T-cell (primary cell): ENCODE measurements at regions not wholly inside any gene's neighbourhood (a gene's known extent, or its start where the extent isn't known, plus 50 kb on each side); places are given as distances from the start of the nearest gene placed in this dataset.

Experiments used
- ATAC-seq, 4 experiments: fragments of 200-7000 bp in 3 of 4; fragments of 150-1000 bp in 1 of 4; cut with Tn5 transposase; replicated peaks in 1 of 4; 1 replicate in 3 of 4; 2 replicates in 1 of 4; pipeline ENCODE4 v1.10.0; 2021; ENCODE audit warnings: moderate library complexity in 3 of 4, mild to moderate bottlenecking in 2 of 4, moderate number of reproducible peaks in 1 of 4
- CTCF ChIA-PET, 2 donors: fragments of 300-600 bp; sonication (Branson Sonifier 250); formaldehyde crosslinking; loops; one replicate each; lab custom pipeline; 2022; ENCODE audit warnings: antibody characterized with exemption in 2 of 2; lab: Charles Lee
- POLR2A ChIA-PET, 2 donors: fragments of 300-600 bp; sonication (Branson Sonifier 250); formaldehyde crosslinking; loops; one replicate each; lab custom pipeline; 2022; ENCODE audit warnings: antibody characterized with exemption in 2 of 2; lab: Charles Lee
- DNase-seq, 35 experiments: peaks; one replicate each; pipeline versions ENCODE4 v3.0.0 to v3.0.0-alpha.2; 2013 to 2023
- H3K27ac ChIP-seq: one replicate; pipeline ENCODE4 v1.5.1; 2013; ENCODE audit warnings: low read length
- H3K27me3 ChIP-seq, 2 experiments: replicated peaks in 1 of 2; 1 replicate in 1 of 2; 2 replicates in 1 of 2; pipeline versions ENCODE4 v1.6.1 to v1.7.0; 2013; ENCODE audit warnings: low read length in 1 of 2, mixed read lengths in 1 of 2; ENCODE audit not compliant: control insufficient read depth in 2 of 2, insufficient read depth in 2 of 2; ENCODE audit errors: extremely low read depth in 1 of 2
- H3K36me3 ChIP-seq, 2 donors: 1 replicate in 1 of 2; 2 replicates in 1 of 2; pipeline versions ENCODE4 v1.6.1 to v1.7.0; 2013; ENCODE audit warnings: low read length in 1 of 2; ENCODE audit not compliant: control insufficient read depth in 2 of 2, insufficient read depth in 1 of 2; ENCODE audit errors: extremely low read depth in 1 of 2
- H3K4me1 ChIP-seq, 2 experiments: 1 replicate in 1 of 2; 2 replicates in 1 of 2; pipeline versions ENCODE4 v1.6.1 to v1.7.0; 2013; ENCODE audit warnings: low read length in 2 of 2, mixed read lengths in 1 of 2; ENCODE audit not compliant: insufficient read depth in 2 of 2, control insufficient read depth in 1 of 2; ENCODE audit errors: extremely low read depth in 1 of 2
- H3K4me3 ChIP-seq, 2 donors: 1 replicate in 1 of 2; 2 replicates in 1 of 2; pipeline versions ENCODE4 v1.5.1 to v1.7.0; 2013; ENCODE audit warnings: mild to moderate bottlenecking in 2 of 2, low read length in 1 of 2, moderate library complexity in 1 of 2; ENCODE audit not compliant: control insufficient read depth in 1 of 2; ENCODE audit errors: extremely low read depth in 1 of 2
- H3K9me3 ChIP-seq: 2 replicates; pipeline ENCODE4 v1.7.0; 2013
- H3K27ac Mint-ChIP-seq, 2 donors: one replicate each; pipeline ENCODE4 v1.8.0; 2020 to 2021; ENCODE audit warnings: mild to moderate bottlenecking in 2 of 2, mixed read lengths in 2 of 2
- H3K27me3 Mint-ChIP-seq, 2 donors: one replicate each; pipeline ENCODE4 v1.8.0; 2021 to 2022; ENCODE audit warnings: mixed read lengths in 2 of 2
- H3K36me3 Mint-ChIP-seq: one replicate; pipeline ENCODE4 v1.8.0; 2021; ENCODE audit warnings: mixed read lengths
- H3K4me1 Mint-ChIP-seq, 3 donors: one replicate each; pipeline ENCODE4 v1.8.0; 2020 to 2022; ENCODE audit warnings: mixed read lengths in 3 of 3, mild to moderate bottlenecking in 1 of 3
- H3K4me3 Mint-ChIP-seq, 3 donors: one replicate each; pipeline ENCODE4 v1.8.0; 2020 to 2022; ENCODE audit warnings: mild to moderate bottlenecking in 3 of 3, mixed read lengths in 3 of 3, moderate library complexity in 3 of 3
- H3K9me3 Mint-ChIP-seq, 3 donors: one replicate each; pipeline ENCODE4 v1.8.0; 2020 to 2022; ENCODE audit warnings: mixed read lengths in 3 of 3
- WGBS: methylation state at CpG from one replicate; pipeline ENCODE4 v1.1.5; 2013; ENCODE audit warnings: missing lambda C conversion rate; ENCODE audit not compliant: insufficient coverage; 5-methylcytosine and 5-hydroxymethylcytosine counted together

GRCh38 chr1:214827883-214828282 is 224.9 kb downstream of the CENPF start:
- POLR2A ChIA-PET, result no interaction called here
- no peaks in the 10 kb centered on the region for H3K36me3 ChIP-seq
- Mint-ChIP-seq H3K9me3 (peaks cover 0 to 19% (median 0%) of the 10 kb centered on the region in 3 donors), H3K27me3 (peaks cover 0 to 2% of the 10 kb centered on the region in 2 donors), H3K4me1 (no peaks in the 10 kb centered on the region), H3K36me3 (no peaks in the 10 kb centered on the region), H3K4me3 (no peak overlapping the region), H3K27ac (no peak overlapping the region)
- H3K27me3 ChIP-seq, result no peaks in the 10 kb centered on the region
- no peaks in the 10 kb centered on the region for H3K9me3 ChIP-seq
- H3K27ac ChIP-seq, result no peak overlapping the region
- H3K4me1 ChIP-seq, result no peaks in the 10 kb centered on the region
- DNase-seq (no peak), ATAC-seq (no peak)
- H3K4me3 ChIP-seq, result no peak overlapping the region
- CTCF ChIA-PET, result no interaction called here

- Mint-ChIP-seq H3K4me3 (no peak overlapping the region), H3K36me3 (no peaks in the 10 kb centered on the region), H3K27me3 (no peaks in the 10 kb centered on the region), H3K4me1 (no peaks in the 10 kb centered on the region), H3K9me3 (peaks cover 0 to 19% (median 0%) of the 10 kb centered on the region in 3 donors), H3K27ac (peak overlapping the region in 1 of 2 donors; percentile 6)
- ChIA-PET CTCF (no interaction called here), POLR2A (no interaction called here)
- H3K4me1 ChIP-seq, result no peaks in the 10 kb centered on the region
- no CpG with 5 or more reads among the region's 2 CpGs for WGBS
- no peak overlapping the region for H3K27ac ChIP-seq
- no peak for DNase-seq
- H3K36me3 ChIP-seq, result no peaks in the 10 kb centered on the region
- H3K27me3 ChIP-seq, result no peaks in the 10 kb centered on the region
- no peak for ATAC-seq
- no peak overlapping the region for H3K4me3 ChIP-seq
- H3K9me3 ChIP-seq, result no peaks in the 10 kb centered on the region
These were observed 227.9 kb downstream of the CENPF start for GRCh38 chr1:214830941-214831340.

- no peaks in the 10 kb centered on the region for H3K36me3 Mint-ChIP-seq
- Histone ChIP-seq H3K4me3 (no peak overlapping the region), H3K27me3 (no peaks in the 10 kb centered on the region), H3K9me3 (no peaks in the 10 kb centered on the region), H3K36me3 (no peaks in the 10 kb centered on the region), H3K27ac (no peak overlapping the region), H3K4me1 (no peaks in the 10 kb centered on the region)
- 78% methylated on average over 4 of the region's 5 CpGs for WGBS
- H3K4me1 Mint-ChIP-seq, result no peaks in the 10 kb centered on the region
- ChIA-PET CTCF (no interaction called here), POLR2A (no interaction called here)
- no peak for DNase-seq
- H3K27me3 Mint-ChIP-seq, result no peaks in the 10 kb centered on the region
- H3K27ac Mint-ChIP-seq, result no peak overlapping the region
- H3K9me3 Mint-ChIP-seq, result peaks cover 0 to 18% (median 0%) of the 10 kb centered on the region in 3 donors
- no peak for ATAC-seq
- H3K4me3 Mint-ChIP-seq, result no peak overlapping the region
These were observed 229.0 kb downstream of the CENPF start for GRCh38 chr1:214831956-214832355.

- no peaks in the 10 kb centered on the region for H3K9me3 ChIP-seq
- no peak for ATAC-seq
- no peaks in the 10 kb centered on the region for H3K36me3 Mint-ChIP-seq
- H3K27me3 Mint-ChIP-seq, result no peaks in the 10 kb centered on the region
- H3K9me3 Mint-ChIP-seq, result peaks cover 0 to 8% (median 0%) of the 10 kb centered on the region in 3 donors
- DNase-seq, result no peak
- H3K4me3 Mint-ChIP-seq, result no peak overlapping the region
- ChIA-PET POLR2A (interaction anchor here in 1 of 2 donors (0.6 kb wide), 1 partner anchor 650 kb away, joined by 3 read pairs; no protein-coding TSS in a partner anchor), CTCF (no interaction called here)
- no peak overlapping the region for H3K27ac ChIP-seq
- no peaks in the 10 kb centered on the region for H3K4me1 ChIP-seq
- no peaks in the 10 kb centered on the region for H3K27me3 ChIP-seq
- H3K36me3 ChIP-seq, result no peaks in the 10 kb centered on the region
- no CpG with 5 or more reads among the region's 2 CpGs for WGBS
- no peak overlapping the region for H3K4me3 ChIP-seq
- no peak overlapping the region for H3K27ac Mint-ChIP-seq
- H3K4me1 Mint-ChIP-seq, result no peaks in the 10 kb centered on the region
These were observed 230.3 kb downstream of the CENPF start for GRCh38 chr1:214833178-214833756.

DNA sequence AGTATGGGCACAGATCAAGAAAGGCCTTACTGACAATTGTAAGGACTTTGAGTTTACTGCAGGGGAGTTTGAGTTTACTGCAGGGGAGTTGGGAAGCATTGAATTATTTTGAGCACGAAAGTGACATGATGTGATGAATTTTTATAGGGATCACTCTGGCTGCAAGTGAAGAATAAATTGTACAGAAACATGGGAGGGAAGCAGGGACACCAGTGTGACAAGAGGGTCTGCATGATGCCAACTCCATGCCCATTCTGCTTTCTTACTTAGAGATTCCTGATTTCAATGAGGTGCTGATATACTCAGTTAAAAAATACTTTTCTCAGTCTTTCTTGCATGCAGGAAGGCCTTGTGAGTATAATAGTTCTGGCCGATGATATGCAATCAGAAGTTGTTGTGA is 234.4 kb downstream of the CENPF start:
- H3K36me3 Mint-ChIP-seq, result no peaks in the 10 kb centered on the region
- H3K4me1 ChIP-seq, result no peaks in the 10 kb centered on the region
- no CpG with 5 or more reads among the region's 2 CpGs for WGBS
- no peak for DNase-seq
- H3K27ac Mint-ChIP-seq, result no peak overlapping the region
- ChIA-PET POLR2A (no interaction called here), CTCF (no interaction called here)
- no peak overlapping the region for H3K27ac ChIP-seq
- no peaks in the 10 kb centered on the region for H3K27me3 ChIP-seq
- ATAC-seq, result no peak
- no peaks in the 10 kb centered on the region for H3K9me3 ChIP-seq
- H3K9me3 Mint-ChIP-seq, result no peaks in the 10 kb centered on the region
- H3K4me1 Mint-ChIP-seq, result no peaks in the 10 kb centered on the region
- H3K36me3 ChIP-seq, result no peaks in the 10 kb centered on the region
- H3K27me3 Mint-ChIP-seq, result no peaks in the 10 kb centered on the region
- no peak overlapping the region for H3K4me3 ChIP-seq
- no peak overlapping the region for H3K4me3 Mint-ChIP-seq

- Histone ChIP-seq H3K36me3 (no peaks in the 10 kb centered on the region), H3K27me3 (no peaks in the 10 kb centered on the region), H3K9me3 (no peaks in the 10 kb centered on the region), H3K27ac (no peak overlapping the region), H3K4me3 (no peak overlapping the region), H3K4me1 (no peaks in the 10 kb centered on the region)
- Mint-ChIP-seq H3K9me3 (no peaks in the 10 kb centered on the region), H3K4me1 (no peaks in the 10 kb centered on the region), H3K27ac (no peak overlapping the region), H3K4me3 (no peak overlapping the region), H3K27me3 (no peaks in the 10 kb centered on the region), H3K36me3 (no peaks in the 10 kb centered on the region)
- ChIA-PET POLR2A (no interaction called here), CTCF (no interaction called here)
- no peak for DNase-seq
- ATAC-seq, result no peak
- WGBS, result 30% methylated on average over 2 of the region's 3 CpGs
These were observed 235.4 kb downstream of the CENPF start for GRCh38 chr1:214838351-214838750.

- no peaks in the 10 kb centered on the region for H3K27me3 Mint-ChIP-seq
- no peak overlapping the region for H3K4me3 ChIP-seq
- H3K4me1 Mint-ChIP-seq, result no peaks in the 10 kb centered on the region
- DNase-seq (no peak), ATAC-seq (no peak)
- ChIA-PET CTCF (no interaction called here), POLR2A (no interaction called here)
- no peak overlapping the region for H3K27ac ChIP-seq
- no peaks in the 10 kb centered on the region for H3K36me3 ChIP-seq
- no peak overlapping the region for H3K4me3 Mint-ChIP-seq
- 69% methylated on average over 2 of the region's 3 CpGs for WGBS
- H3K27ac Mint-ChIP-seq, result no peak overlapping the region
- H3K4me1 ChIP-seq, result no peaks in the 10 kb centered on the region
- no peaks in the 10 kb centered on the region for H3K27me3 ChIP-seq
- H3K9me3 ChIP-seq, result no peaks in the 10 kb centered on the region
- no peaks in the 10 kb centered on the region for H3K9me3 Mint-ChIP-seq
- H3K36me3 Mint-ChIP-seq, result no peaks in the 10 kb centered on the region
These were observed 237.4 kb downstream of the CENPF start for GRCh38 chr1:214840356-214840755.
